ENCODE measurements at regions not wholly inside any gene's neighbourhood (a gene's known extent, or its start where the extent isn't known, plus 50 kb on each side); places are given as distances from the start of the nearest gene placed in this dataset.

DNA sequence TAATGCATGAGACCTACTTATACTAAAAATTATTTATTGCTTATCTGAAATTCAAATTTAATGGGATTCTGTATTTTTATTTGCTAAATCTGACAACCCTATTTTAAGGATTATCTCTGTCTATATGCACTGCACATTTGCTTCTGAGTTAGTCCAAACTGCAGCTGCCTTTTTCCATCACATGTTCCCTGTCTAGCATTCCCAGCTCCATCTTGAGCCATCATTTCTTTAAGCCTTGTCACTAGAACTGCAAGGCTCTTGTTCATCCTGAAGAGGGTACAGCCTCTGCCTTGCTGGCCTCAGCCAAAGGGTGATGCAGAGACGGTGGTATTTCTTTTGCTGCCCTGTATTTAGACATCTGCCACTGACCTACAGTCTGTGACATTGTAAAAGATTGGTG is 125.8 kb upstream of the STT3B start:
- Mint-ChIP-seq H3K4me1 (ENCODE audit: low read depth) (no peaks in the 10 kb centered on the region), H3K27ac (no peak overlapping the region), H3K36me3 (ENCODE audit: low read depth) (no peaks in the 10 kb centered on the region), H3K9me3 (no peaks in the 10 kb centered on the region), H3K4me3 (ENCODE audit: low read depth) (no peak overlapping the region), H3K27me3 (ENCODE audit: low read depth) (peaks cover 3% of the 10 kb centered on the region)
- intact Hi-C loops (cut with micrococcal nuclease), result no loop called here
- no peak for DNase-seq (ENCODE audit: low spot score)

DNA sequence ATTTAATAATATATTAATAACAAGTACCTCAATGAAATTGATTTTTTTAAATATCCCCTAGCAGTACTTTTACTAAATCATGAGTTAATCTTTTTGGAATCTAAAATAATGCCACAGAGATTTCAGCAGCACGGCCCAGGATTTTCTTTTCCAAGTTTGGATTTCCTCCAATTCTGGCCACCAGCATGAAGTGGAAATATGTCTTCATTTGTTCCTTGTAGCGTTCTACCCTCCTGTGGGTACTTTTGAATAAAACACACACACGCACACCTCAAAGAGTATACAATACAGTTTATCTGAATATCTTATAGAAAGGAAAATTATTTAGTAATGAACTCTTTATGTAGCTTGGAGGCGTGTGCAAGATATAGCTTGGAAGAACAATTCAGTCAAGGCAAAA is 125.1 kb upstream of the STT3B start:
- no peak for DNase-seq (ENCODE audit: low spot score)
- intact Hi-C loops (cut with micrococcal nuclease), result no loop called here
- H3K36me3 Mint-ChIP-seq (ENCODE audit: low read depth), result no peaks in the 10 kb centered on the region
- no peaks in the 10 kb centered on the region for H3K9me3 Mint-ChIP-seq
- H3K27me3 Mint-ChIP-seq (ENCODE audit: low read depth), result peaks cover 3% of the 10 kb centered on the region
- H3K4me3 Mint-ChIP-seq (ENCODE audit: low read depth), result no peak overlapping the region
- H3K27ac Mint-ChIP-seq, result no peak overlapping the region
- no peaks in the 10 kb centered on the region for H3K4me1 Mint-ChIP-seq (ENCODE audit: low read depth)

DNA sequence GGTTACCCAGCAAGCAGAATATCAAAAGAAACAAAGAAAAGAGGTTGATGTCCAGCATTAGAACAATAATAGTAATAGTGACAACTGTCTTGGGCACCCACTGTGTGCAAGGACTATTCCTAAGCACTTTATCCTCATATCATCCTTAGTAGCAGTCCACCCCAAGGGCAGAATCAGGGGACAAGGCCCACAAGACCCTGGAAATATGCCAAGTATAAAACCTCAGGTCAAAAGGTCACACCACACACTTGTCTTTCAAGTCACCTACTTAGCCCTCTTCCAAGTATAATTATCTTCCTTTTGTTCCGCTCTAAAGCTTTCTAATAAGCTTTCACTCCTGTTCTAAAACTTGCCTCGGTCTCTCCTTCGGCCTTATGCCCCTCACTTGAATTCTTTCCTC is 124.0 kb upstream of the STT3B start:
- Mint-ChIP-seq H3K27me3 (ENCODE audit: low read depth) (peaks cover 3% of the 10 kb centered on the region), H3K4me1 (ENCODE audit: low read depth) (no peaks in the 10 kb centered on the region), H3K27ac (no peak overlapping the region), H3K36me3 (ENCODE audit: low read depth) (no peaks in the 10 kb centered on the region), H3K9me3 (no peaks in the 10 kb centered on the region), H3K4me3 (ENCODE audit: low read depth) (no peak overlapping the region)
- intact Hi-C loops (cut with micrococcal nuclease), result no loop called here
- no peak for DNase-seq (ENCODE audit: low spot score)

DNA sequence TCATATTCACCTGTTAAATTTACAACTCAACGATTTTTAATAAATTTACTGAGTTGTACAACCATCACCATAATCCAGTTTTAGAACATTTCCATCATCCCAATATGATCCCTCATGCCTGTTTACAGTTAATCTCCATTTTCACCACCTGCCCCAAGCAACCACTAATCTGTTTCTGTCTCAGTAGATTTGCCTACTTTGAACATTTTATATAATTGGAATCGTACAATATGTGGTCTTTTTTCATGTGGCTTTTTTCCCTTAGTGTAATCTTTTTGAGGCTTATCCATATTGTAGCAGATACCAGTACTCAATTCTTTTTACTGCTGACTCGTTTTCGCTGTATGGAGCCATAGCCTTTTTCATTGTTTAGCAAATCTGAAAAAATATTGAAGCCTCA is 123.3 kb upstream of the STT3B start:
- H3K9me3 Mint-ChIP-seq, result no peaks in the 10 kb centered on the region
- no peak for DNase-seq (ENCODE audit: low spot score)
- H3K4me3 Mint-ChIP-seq (ENCODE audit: low read depth), result no peak overlapping the region
- H3K27me3 Mint-ChIP-seq (ENCODE audit: low read depth), result peaks cover 3% of the 10 kb centered on the region
- no peaks in the 10 kb centered on the region for H3K36me3 Mint-ChIP-seq (ENCODE audit: low read depth)
- H3K4me1 Mint-ChIP-seq (ENCODE audit: low read depth), result no peaks in the 10 kb centered on the region
- intact Hi-C loops (cut with micrococcal nuclease), result no loop called here
- no peak overlapping the region for H3K27ac Mint-ChIP-seq

DNA sequence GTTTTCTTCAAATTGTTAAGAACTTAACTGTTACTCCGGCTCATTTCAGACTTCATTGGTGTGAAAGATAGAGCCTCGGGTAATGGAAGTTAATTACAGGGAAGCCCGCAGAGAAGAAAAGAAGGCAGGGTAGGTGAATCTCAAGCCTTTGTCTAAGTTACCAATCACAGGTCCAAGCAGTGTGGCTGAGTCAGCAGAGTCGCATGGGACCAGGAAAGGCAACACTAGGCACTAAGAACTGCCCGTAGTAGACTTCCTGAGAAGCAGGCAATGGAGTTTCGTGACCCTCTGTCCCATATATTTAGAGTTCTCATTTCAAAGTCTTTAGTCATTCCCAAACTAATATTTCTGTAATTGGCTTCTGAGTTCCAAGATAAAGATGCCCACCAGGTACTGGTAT is 122.9 kb upstream of the STT3B start:
- H3K36me3 Mint-ChIP-seq (ENCODE audit: low read depth), result no peaks in the 10 kb centered on the region
- H3K27me3 Mint-ChIP-seq (ENCODE audit: low read depth), result peaks cover 7% of the 10 kb centered on the region
- H3K4me1 Mint-ChIP-seq (ENCODE audit: low read depth), result no peaks in the 10 kb centered on the region
- H3K4me3 Mint-ChIP-seq (ENCODE audit: low read depth), result no peak overlapping the region
- intact Hi-C loops (cut with micrococcal nuclease), result no loop called here
- no peaks in the 10 kb centered on the region for H3K9me3 Mint-ChIP-seq
- no peak for DNase-seq (ENCODE audit: low spot score)
- no peak overlapping the region for H3K27ac Mint-ChIP-seq

DNA sequence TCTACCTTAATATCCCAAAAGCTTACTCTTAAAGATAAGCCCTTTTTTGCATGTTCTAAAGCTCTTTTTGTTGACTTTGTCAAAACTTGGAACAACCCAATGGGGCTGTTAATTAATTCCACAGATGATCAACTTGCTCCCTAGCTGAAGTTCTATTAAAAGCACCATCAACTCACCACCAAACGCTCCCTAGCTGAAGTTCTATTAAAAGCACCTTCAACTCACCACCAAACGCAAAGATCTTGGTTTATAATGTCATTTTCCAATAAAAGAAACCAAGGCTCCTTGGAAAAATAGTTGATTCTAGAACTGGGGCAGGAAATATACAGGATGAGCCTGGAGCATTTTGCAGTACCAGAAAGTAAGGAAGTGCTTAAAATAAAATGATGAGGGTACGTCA is 122.3 kb upstream of the STT3B start:
- Mint-ChIP-seq H3K9me3 (no peaks in the 10 kb centered on the region), H3K27me3 (ENCODE audit: low read depth) (peaks cover 9% of the 10 kb centered on the region), H3K27ac (no peak overlapping the region), H3K4me1 (ENCODE audit: low read depth) (no peaks in the 10 kb centered on the region), H3K36me3 (ENCODE audit: low read depth) (no peaks in the 10 kb centered on the region), H3K4me3 (ENCODE audit: low read depth) (no peak overlapping the region)
- intact Hi-C loops (cut with micrococcal nuclease), result no loop called here
- no peak for DNase-seq (ENCODE audit: low spot score)

DNA sequence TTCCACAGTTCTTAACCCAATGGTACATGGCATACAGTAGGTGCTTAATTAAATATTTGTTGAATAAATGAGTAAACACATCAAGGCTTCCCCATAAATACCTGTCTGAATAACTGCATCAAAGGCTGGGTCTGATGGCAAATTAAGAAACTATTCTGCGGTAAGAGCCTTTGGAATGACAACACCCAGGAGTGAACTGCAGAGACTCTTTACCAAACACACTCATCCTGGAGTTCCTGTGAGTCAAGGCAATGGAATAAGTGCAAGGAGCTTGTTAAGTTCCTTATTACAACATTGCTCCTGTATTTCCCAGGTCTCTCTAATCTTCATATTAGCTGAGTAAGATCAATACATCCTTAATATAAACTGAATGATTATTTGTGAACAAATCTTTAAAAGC is 119.9 kb upstream of the STT3B start:
- H3K4me1 Mint-ChIP-seq (ENCODE audit: low read depth), result no peaks in the 10 kb centered on the region
- no peaks in the 10 kb centered on the region for H3K36me3 Mint-ChIP-seq (ENCODE audit: low read depth)
- no peaks in the 10 kb centered on the region for H3K9me3 Mint-ChIP-seq
- intact Hi-C loops (cut with micrococcal nuclease), result no loop called here
- H3K27ac Mint-ChIP-seq, result no peak overlapping the region
- DNase-seq (ENCODE audit: low spot score), result no peak
- peaks cover 8% of the 10 kb centered on the region for H3K27me3 Mint-ChIP-seq (ENCODE audit: low read depth)
- H3K4me3 Mint-ChIP-seq (ENCODE audit: low read depth), result no peak overlapping the region

DNA sequence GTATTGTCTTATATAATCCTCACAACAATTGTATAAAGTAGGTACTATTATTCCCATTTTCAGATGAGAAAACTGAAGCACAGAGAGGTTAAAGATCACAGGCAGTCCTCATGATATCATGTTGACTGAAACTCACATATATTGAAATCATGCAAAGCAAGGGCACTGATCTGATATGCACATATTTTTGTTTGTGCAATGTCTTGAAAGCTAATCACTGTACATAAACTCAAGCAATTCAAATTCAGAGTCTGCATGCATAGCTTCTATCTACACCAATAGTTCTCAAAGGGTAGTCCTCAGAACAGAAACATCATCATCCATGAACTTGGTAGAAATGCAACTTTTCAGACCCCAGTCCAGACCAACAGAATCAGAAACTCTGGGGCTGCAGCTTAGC is 119.2 kb upstream of the STT3B start:
- Mint-ChIP-seq H3K36me3 (ENCODE audit: low read depth) (no peaks in the 10 kb centered on the region), H3K27ac (no peak overlapping the region), H3K27me3 (ENCODE audit: low read depth) (peaks cover 8% of the 10 kb centered on the region), H3K4me1 (ENCODE audit: low read depth) (no peaks in the 10 kb centered on the region), H3K9me3 (no peaks in the 10 kb centered on the region), H3K4me3 (ENCODE audit: low read depth) (no peak overlapping the region)
- intact Hi-C loops (cut with micrococcal nuclease), result no loop called here
- DNase-seq (ENCODE audit: low spot score), result no peak

DNA sequence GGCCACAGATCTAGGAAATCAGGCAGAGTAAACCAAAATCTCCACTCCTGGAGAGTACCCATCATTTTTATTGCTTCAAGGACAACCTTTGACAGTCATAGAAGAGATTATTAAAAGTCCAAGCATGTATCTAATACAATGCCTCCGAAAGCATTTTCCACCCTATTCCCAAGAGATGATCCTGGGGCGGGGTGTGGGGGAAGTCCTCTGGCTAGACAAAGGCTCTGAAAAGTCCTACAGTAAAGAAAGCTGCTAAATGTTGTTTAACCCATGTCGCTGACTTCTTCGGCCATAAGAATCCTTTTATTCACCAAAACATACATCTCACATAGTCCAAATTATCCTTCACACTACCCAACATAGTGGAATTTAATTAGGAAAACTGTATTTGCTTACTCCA is 115.7 kb upstream of the STT3B start:
- Mint-ChIP-seq H3K4me1 (ENCODE audit: low read depth) (peaks cover 5% of the 10 kb centered on the region), H3K4me3 (ENCODE audit: low read depth) (no peak overlapping the region), H3K27ac (no peak overlapping the region), H3K36me3 (ENCODE audit: low read depth) (no peaks in the 10 kb centered on the region), H3K9me3 (no peaks in the 10 kb centered on the region), H3K27me3 (ENCODE audit: low read depth) (peaks cover 8% of the 10 kb centered on the region)
- intact Hi-C loops (cut with micrococcal nuclease), result no loop called here
- DNase-seq (ENCODE audit: low spot score), result no peak

DNA sequence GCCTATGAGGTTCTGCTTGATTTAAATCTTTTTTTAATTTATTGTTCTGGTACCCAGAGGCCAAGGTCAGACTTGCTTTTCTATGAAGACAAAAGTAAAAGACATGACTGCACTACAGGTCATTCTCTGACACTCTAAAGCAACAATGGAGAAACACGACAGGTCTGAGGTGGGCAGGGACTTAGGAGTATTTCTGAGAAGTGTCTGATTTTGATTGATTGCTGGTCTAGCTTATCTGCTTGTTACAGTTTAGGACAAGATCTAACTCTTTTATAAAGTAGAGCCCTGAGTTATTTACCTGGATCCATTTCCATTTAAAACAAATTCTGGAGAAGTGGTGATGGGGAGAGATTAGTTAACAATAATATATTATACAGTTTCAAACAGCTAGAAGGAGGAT is 115.2 kb upstream of the STT3B start:
- Mint-ChIP-seq H3K4me1 (ENCODE audit: low read depth) (peaks cover 5% of the 10 kb centered on the region), H3K36me3 (ENCODE audit: low read depth) (no peaks in the 10 kb centered on the region)

DNA sequence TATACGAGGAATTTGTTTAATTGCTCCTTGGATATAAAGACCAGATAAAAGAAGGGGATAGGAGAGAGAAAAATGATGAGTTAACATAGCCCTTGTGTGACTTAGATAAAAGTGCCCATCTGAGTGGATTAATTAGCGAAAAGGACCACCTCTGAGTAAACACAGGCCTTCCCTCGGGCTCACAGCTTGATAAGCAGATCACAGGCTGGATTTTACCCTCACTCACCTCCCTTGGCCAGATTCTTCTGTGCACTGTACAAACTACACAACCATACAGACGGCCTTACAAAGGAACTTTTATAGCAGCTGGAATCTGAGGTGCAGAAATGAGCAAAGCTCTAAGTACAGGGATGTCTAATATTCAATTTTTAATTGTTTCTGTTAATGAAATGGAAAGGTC is 112.4 kb upstream of the STT3B start:
- Mint-ChIP-seq H3K27me3 (ENCODE audit: low read depth) (peaks cover 3% of the 10 kb centered on the region), H3K4me1 (ENCODE audit: low read depth) (peaks cover 5% of the 10 kb centered on the region), H3K27ac (no peak overlapping the region), H3K36me3 (ENCODE audit: low read depth) (no peaks in the 10 kb centered on the region), H3K9me3 (no peaks in the 10 kb centered on the region), H3K4me3 (ENCODE audit: low read depth) (no peak overlapping the region)
- intact Hi-C loops (cut with micrococcal nuclease), result no loop called here
- no peak for DNase-seq (ENCODE audit: low spot score)

More for the DNA sequence above, 115.2 kb upstream of the STT3B start:
- intact Hi-C loops (cut with micrococcal nuclease), result no loop called here
- no peak for DNase-seq (ENCODE audit: low spot score)
- H3K27ac Mint-ChIP-seq, result no peak overlapping the region
- H3K9me3 Mint-ChIP-seq, result no peaks in the 10 kb centered on the region
- peaks cover 8% of the 10 kb centered on the region for H3K27me3 Mint-ChIP-seq (ENCODE audit: low read depth)
- H3K4me3 Mint-ChIP-seq (ENCODE audit: low read depth), result no peak overlapping the region

DNA sequence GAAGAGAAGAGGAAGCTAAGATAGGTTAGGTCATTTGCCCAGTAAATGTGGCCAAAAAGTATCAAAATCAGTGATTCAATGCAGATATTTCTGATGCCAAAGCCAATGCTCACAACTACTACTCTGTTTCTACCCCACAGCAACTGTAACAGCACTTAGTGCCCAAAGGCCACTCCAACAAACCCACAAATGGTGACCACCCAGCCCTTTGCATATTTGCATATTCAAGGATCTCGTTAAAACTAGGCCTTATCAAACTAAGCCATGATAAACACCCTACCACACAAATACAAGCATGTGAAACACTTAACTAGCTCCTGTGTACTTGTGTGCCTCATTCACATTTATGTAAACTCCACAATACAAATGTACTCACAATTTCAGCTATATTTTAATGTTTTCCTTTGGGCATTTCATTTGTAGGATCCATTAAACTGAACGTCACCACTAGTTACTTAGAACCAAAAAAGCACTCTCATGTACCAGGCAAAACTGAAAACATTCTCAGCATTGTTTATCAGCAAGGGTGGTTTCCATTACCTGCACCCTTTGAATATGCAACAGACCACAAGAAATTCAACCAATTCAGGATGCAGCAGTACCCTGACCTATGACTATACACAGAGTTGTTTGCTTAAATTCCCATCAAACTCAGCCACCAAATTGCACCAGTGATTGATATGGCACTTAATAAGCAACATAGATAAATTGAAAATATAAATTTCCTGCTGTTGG is 111.2 kb upstream of the STT3B start:
- H3K4me1 Mint-ChIP-seq (ENCODE audit: low read depth), result peaks cover 5% of the 10 kb centered on the region
- H3K4me3 Mint-ChIP-seq (ENCODE audit: low read depth), result no peak overlapping the region
- intact Hi-C loops (cut with micrococcal nuclease), result no loop called here
- H3K27ac Mint-ChIP-seq, result no peak overlapping the region
- DNase-seq (ENCODE audit: low spot score), result no peak
- H3K36me3 Mint-ChIP-seq (ENCODE audit: low read depth), result no peaks in the 10 kb centered on the region
- H3K9me3 Mint-ChIP-seq, result peaks cover 4% of the 10 kb centered on the region
- H3K27me3 Mint-ChIP-seq (ENCODE audit: low read depth), result peaks cover 3% of the 10 kb centered on the region

DNA sequence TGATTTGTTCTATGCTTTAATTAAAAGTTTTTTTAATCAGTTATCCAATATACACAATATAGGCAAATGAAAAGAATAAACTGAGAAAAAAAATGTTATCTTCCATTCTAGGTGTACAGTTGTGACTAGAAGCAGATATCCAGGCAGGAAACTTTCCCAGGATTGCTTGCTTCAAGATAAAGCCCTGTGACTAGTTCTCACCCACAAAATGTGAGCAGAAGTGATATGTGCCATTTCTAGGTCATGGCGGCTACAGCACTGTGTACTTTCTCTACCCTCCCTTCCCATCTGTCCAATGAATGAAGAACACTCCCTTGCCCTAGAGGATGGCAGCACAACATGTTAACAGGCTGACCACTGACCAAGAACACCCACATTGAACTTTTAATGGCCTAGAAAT is 110.5 kb upstream of the STT3B start:
- H3K27ac Mint-ChIP-seq, result no peak overlapping the region
- intact Hi-C loops (cut with micrococcal nuclease), result no loop called here
- peaks cover 4% of the 10 kb centered on the region for H3K9me3 Mint-ChIP-seq
- H3K4me3 Mint-ChIP-seq (ENCODE audit: low read depth), result no peak overlapping the region
- DNase-seq (ENCODE audit: low spot score), result no peak
- no peaks in the 10 kb centered on the region for H3K36me3 Mint-ChIP-seq (ENCODE audit: low read depth)
- H3K27me3 Mint-ChIP-seq (ENCODE audit: low read depth), result peaks cover 3% of the 10 kb centered on the region
- H3K4me1 Mint-ChIP-seq (ENCODE audit: low read depth), result peaks cover 5% of the 10 kb centered on the region

DNA sequence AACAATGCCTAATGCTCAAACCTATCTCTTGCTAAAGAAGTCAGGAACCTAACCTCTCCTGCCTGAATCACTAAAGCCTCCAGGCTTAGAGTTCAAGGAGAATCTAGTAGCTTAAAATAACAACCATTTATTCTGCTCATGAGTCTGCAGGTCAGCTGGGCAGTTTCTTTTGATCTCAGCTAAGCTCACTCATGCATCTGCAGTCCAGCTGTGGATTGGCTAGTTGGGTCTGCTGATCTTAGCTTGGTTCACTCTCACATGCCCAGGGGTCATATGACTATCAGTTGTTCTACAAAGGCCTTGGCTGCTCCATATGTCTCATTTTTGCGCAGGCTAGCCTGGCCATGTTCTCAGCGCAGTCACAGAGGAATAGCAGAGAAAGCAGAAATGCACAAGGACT is 109.2 kb upstream of the STT3B start:
- Mint-ChIP-seq H3K9me3 (peaks cover 4% of the 10 kb centered on the region), H3K4me1 (ENCODE audit: low read depth) (peaks cover 5% of the 10 kb centered on the region), H3K36me3 (ENCODE audit: low read depth) (no peaks in the 10 kb centered on the region), H3K27me3 (ENCODE audit: low read depth) (peaks cover 7% of the 10 kb centered on the region), H3K27ac (no peak overlapping the region), H3K4me3 (ENCODE audit: low read depth) (no peak overlapping the region)
- intact Hi-C loops (cut with micrococcal nuclease), result no loop called here
- DNase-seq (ENCODE audit: low spot score), result no peak

All from activated T-helper 2 cell treated with anti-CD3 and anti-CD28 coated beads, Interferon-gamma antibody, Interleukin-2, Interleukin-4, amounts not matched to agents 10 μg/mL and 5 μg/mL and 100 μg/mL, durations not matched to agents 14 hours and 24 hours and 36 hours (primary cell).